ENCODE measurements at regions not wholly inside any gene's neighbourhood (a gene's known extent, or its start where the extent isn't known, plus 50 kb on each side); places are given as distances from the start of the nearest gene placed in this dataset.

GRCh38 chr21:23016617-23017016 lies 2018.4 kb downstream of the NCAM2 start:
- peaks cover 42% of the 10 kb centered on the region for H3K9me3 Mint-ChIP-seq
- TF ChIP-seq CTCF (IDR thresholded peaks at IDR 0.05), result 0 out of 2 replicates have a peak, but pooled peaks have one; percentile 8
- H3K36me3 Mint-ChIP-seq (ENCODE audit: low read depth), result peaks cover 7% of the 10 kb centered on the region; the same call in 1 of the 2 replicates
- no peaks in the 10 kb centered on the region for H3K4me1 Mint-ChIP-seq (ENCODE audit: low read depth)
- no peak for DNase-seq
- no peaks in the 10 kb centered on the region; the same call in 1 of the 2 replicates for H3K27me3 Mint-ChIP-seq (ENCODE audit: insufficient read depth)
- no peak overlapping the region for H3K4me3 Mint-ChIP-seq
- no peak overlapping the region for H3K27ac Mint-ChIP-seq

- H3K4me3 Mint-ChIP-seq, result no peak overlapping the region
- no peak overlapping the region for H3K27ac Mint-ChIP-seq
- no peaks in the 10 kb centered on the region for H3K4me1 Mint-ChIP-seq (ENCODE audit: low read depth)
- peaks cover 51% of the 10 kb centered on the region for H3K9me3 Mint-ChIP-seq
- no peaks in the 10 kb centered on the region; the same call in 1 of the 2 replicates for H3K27me3 Mint-ChIP-seq (ENCODE audit: insufficient read depth)
- H3K36me3 Mint-ChIP-seq (ENCODE audit: low read depth), result peaks cover 14% of the 10 kb centered on the region; the same call in 1 of the 2 replicates
- TF ChIP-seq CTCF (IDR thresholded peaks at IDR 0.05), result no peak
- DNase-seq, result no peak
Observed at GRCh38 chr21:23017989-23018388, 2019.8 kb downstream of the NCAM2 start.

- Mint-ChIP-seq H3K36me3 (ENCODE audit: low read depth) (peaks cover 7% of the 10 kb centered on the region; the same call in 1 of the 2 replicates), H3K27ac (no peak overlapping the region)
- no peak for DNase-seq
Observed at GRCh38 chr21:23020969-23021368, 2022.8 kb downstream of the NCAM2 start.

GRCh38 chr21:23021481-23021880 lies 2023.3 kb downstream of the NCAM2 start:
- H3K27ac Mint-ChIP-seq, result no peak overlapping the region
- H3K4me1 Mint-ChIP-seq (ENCODE audit: low read depth), result no peaks in the 10 kb centered on the region
- TF ChIP-seq CTCF (IDR thresholded peaks at IDR 0.05), result no peak
- peaks cover 7% of the 10 kb centered on the region; the same call in 1 of the 2 replicates for H3K36me3 Mint-ChIP-seq (ENCODE audit: low read depth)
- peaks cover 49% of the 10 kb centered on the region for H3K9me3 Mint-ChIP-seq
- no peaks in the 10 kb centered on the region; the same call in 1 of the 2 replicates for H3K27me3 Mint-ChIP-seq (ENCODE audit: insufficient read depth)
- no peak overlapping the region for H3K4me3 Mint-ChIP-seq
- no peak for DNase-seq

More at GRCh38 chr21:23020969-23021368, 2022.8 kb downstream of the NCAM2 start:
- Mint-ChIP-seq H3K4me1 (ENCODE audit: low read depth) (no peaks in the 10 kb centered on the region), H3K27me3 (ENCODE audit: insufficient read depth) (no peaks in the 10 kb centered on the region; the same call in 1 of the 2 replicates), H3K9me3 (peaks cover 52% of the 10 kb centered on the region), H3K4me3 (no peak overlapping the region)
- no peak for TF ChIP-seq CTCF (IDR thresholded peaks at IDR 0.05)

GRCh38 chr21:23026878-23027277 lies 2028.7 kb downstream of the NCAM2 start:
- Mint-ChIP-seq H3K4me3 (no peak overlapping the region), H3K27me3 (ENCODE audit: insufficient read depth) (no peaks in the 10 kb centered on the region), H3K27ac (no peak overlapping the region), H3K9me3 (peaks cover 39% of the 10 kb centered on the region), H3K4me1 (ENCODE audit: low read depth) (no peaks in the 10 kb centered on the region), H3K36me3 (ENCODE audit: low read depth) (peaks cover 5% of the 10 kb centered on the region; the same call in 1 of the 2 replicates)
- DNase-seq, result no peak
- no peak for TF ChIP-seq CTCF (IDR thresholded peaks at IDR 0.05)
